IMR-90 (cell line): ENCODE measurements at regions not wholly inside any gene's neighbourhood (a gene's known extent, or its start where the extent isn't known, plus 50 kb on each side); places are given as distances from the start of the nearest gene placed in this dataset.

ENCODE experiments used
- ATAC-seq: fragments of 200-7000 bp; cut with Tn5 transposase; 2 replicates; pipeline ENCODE4 v1.9.1; 2020; ENCODE audit warnings: low read depth, mild to moderate bottlenecking, moderate library complexity
- BruUV-seq: library from RNA; stranded (reverse); fragments of 400-500 nt; replicated peaks from 2 replicates; lab custom pipeline; 2021; lab: Mats Ljungman, UMichigan
- CTCF ChIA-PET: fragments of 300-600 bp; formaldehyde crosslinking; extraction: SDS; loops from one replicate; lab custom pipeline; 2021; ENCODE audit warnings: antibody characterized with exemption; lab: Yijun Ruan, JAX
- POLR2A ChIA-PET: fragments of 300-600 bp; sonication (Branson Sonifier 250); formaldehyde crosslinking; loops from one replicate; lab custom pipeline; 2022; ENCODE audit warnings: antibody characterized with exemption; ENCODE audit not compliant: unreplicated experiment; lab: Charles Lee
- DNase-seq: peaks from one replicate; pipeline ENCODE4 v3.0.0; 2013
- H2AFZ ChIP-seq: replicated peaks from 2 replicates; pipeline ENCODE3; 2013; ENCODE audit warnings: low read length, mild to moderate bottlenecking; ENCODE audit not compliant: poor library complexity
- H2AK5ac ChIP-seq: 2 replicates; pipeline ENCODE4 v1.6.1; 2013; ENCODE audit warnings: low read depth, low read length, inconsistent platforms
- H2AK9ac ChIP-seq: replicated peaks from 2 replicates; pipeline ENCODE3; 2013; ENCODE audit warnings: mild to moderate bottlenecking, low read depth, low read length, moderate library complexity; ENCODE audit not compliant: poor library complexity
- H2BK120ac ChIP-seq: 2 replicates; pipeline ENCODE4 v1.6.1; 2013; ENCODE audit warnings: low read depth, low read length, inconsistent platforms
- H2BK15ac ChIP-seq: 3 replicates; pipeline ENCODE4 v1.6.1; 2013; ENCODE audit warnings: low read depth, low read length, inconsistent platforms
- H2BK20ac ChIP-seq: 2 replicates; pipeline ENCODE4 v1.6.1; 2013; ENCODE audit warnings: low read depth, mild to moderate bottlenecking, inconsistent platforms, low read length, moderate library complexity
- H2BK5ac ChIP-seq: 2 replicates; pipeline ENCODE4 v1.6.1; 2013; ENCODE audit warnings: mild to moderate bottlenecking, low read depth, low read length, inconsistent platforms; ENCODE audit not compliant: poor library complexity, severe bottlenecking
- H3K14ac ChIP-seq: replicated peaks from 2 replicates; pipeline ENCODE4 v1.6.1; 2013; ENCODE audit warnings: low read depth, low read length, inconsistent platforms
- H3K18ac ChIP-seq: 2 replicates; pipeline ENCODE4 v1.6.1; 2013; ENCODE audit warnings: low read depth, low read length, control low read depth
- H3K23ac ChIP-seq: 2 replicates; pipeline ENCODE4 v1.6.1; 2013; ENCODE audit warnings: low read depth, low read length, inconsistent platforms
- H3K27ac ChIP-seq: 2 replicates; pipeline ENCODE4 v1.5.1; 2013; ENCODE audit warnings: mild to moderate bottlenecking, control low read depth, low read length; ENCODE audit not compliant: insufficient read depth
- H3K27me3 ChIP-seq: 2 replicates; pipeline ENCODE4 v1.6.1; 2013; ENCODE audit warnings: low read length; ENCODE audit not compliant: control insufficient read depth, insufficient read depth
- H3K36me3 ChIP-seq: 2 replicates; pipeline ENCODE4 v1.6.1; 2013; ENCODE audit warnings: low read length, mixed read lengths; ENCODE audit not compliant: control insufficient read depth, insufficient read depth
- H3K4ac ChIP-seq: 2 replicates; pipeline ENCODE4 v1.6.1; 2013; ENCODE audit warnings: low read depth, low read length, inconsistent platforms
- H3K4me1 ChIP-seq: 2 replicates; pipeline ENCODE4 v1.6.1; 2013; ENCODE audit warnings: low read length, mixed read lengths; ENCODE audit not compliant: control insufficient read depth, insufficient read depth
- H3K4me2 ChIP-seq: 2 replicates; pipeline ENCODE4 v1.6.1; 2013; ENCODE audit warnings: low read depth, mild to moderate bottlenecking, control low read depth, low read length, moderate library complexity
- H3K4me3 ChIP-seq: 2 replicates; pipeline ENCODE4 v1.5.1; 2013; ENCODE audit warnings: low read depth, mild to moderate bottlenecking, control low read depth, low read length, moderate library complexity; ENCODE audit not compliant: insufficient read depth
- H3K56ac ChIP-seq: 2 replicates; pipeline ENCODE4 v1.6.1; 2013; ENCODE audit warnings: low read length, inconsistent platforms; ENCODE audit not compliant: insufficient read depth; ENCODE audit errors: extremely low read depth
- H3K79me1 ChIP-seq, 2 experiments: 2 replicates each; pipeline ENCODE4 v1.6.1; 2013; ENCODE audit warnings: low read length in 2 of 2, inconsistent platforms in 1 of 2, low read depth in 1 of 2
- H3K9ac ChIP-seq: 2 replicates; pipeline ENCODE4 v1.6.1; 2013; ENCODE audit warnings: low read depth, low read length, control low read depth
- H3K9me1 ChIP-seq: 2 replicates; pipeline ENCODE4 v1.6.1; 2013; ENCODE audit warnings: low read length, inconsistent platforms; ENCODE audit not compliant: insufficient read depth
- H3K9me3 ChIP-seq: 2 replicates; pipeline ENCODE4 v1.6.1; 2013; ENCODE audit warnings: low read length; ENCODE audit not compliant: control insufficient read depth, insufficient read depth
- H4K20me1 ChIP-seq: 2 replicates; pipeline ENCODE4 v1.6.1; 2013; ENCODE audit warnings: low read length, inconsistent platforms; ENCODE audit not compliant: insufficient read depth
- H4K5ac ChIP-seq: 2 replicates; pipeline ENCODE4 v1.6.1; 2013; ENCODE audit warnings: mild to moderate bottlenecking, low read depth, low read length, control low read depth
- H4K8ac ChIP-seq, 2 experiments: 2 replicates each; pipeline ENCODE4 v1.6.1; 2013; ENCODE audit warnings: low read depth in 2 of 2, low read length in 2 of 2, control low read depth in 1 of 2, inconsistent platforms in 1 of 2
- H4K91ac ChIP-seq: 2 replicates; pipeline ENCODE4 v1.6.1; 2013; ENCODE audit warnings: low read depth, low read length, inconsistent platforms; ENCODE audit not compliant: insufficient read depth
- BHLHE40 ChIP-seq: fragments of 150-350 bp; IDR thresholded peaks from 2 replicates; pipeline ENCODE4 v1.6.1; 2016; ENCODE audit warnings: mild to moderate bottlenecking, low read depth, low read length
- CEBPB ChIP-seq: IDR thresholded peaks from 2 replicates; pipeline ENCODE4 v1.6.1; 2012; ENCODE audit warnings: low read depth, low read length, improper control_type of control experiment
- CHD1 ChIP-seq: IDR thresholded peaks from 2 replicates; pipeline ENCODE4 v1.6.1; 2012; ENCODE audit warnings: low read depth, low read length, improper control_type of control experiment
- FOS ChIP-seq: fragments of 150-350 bp; IDR thresholded peaks from 2 replicates; pipeline ENCODE4 v1.6.1; 2016; ENCODE audit warnings: low read depth, low read length
- MAFK ChIP-seq: IDR thresholded peaks from 2 replicates; pipeline ENCODE4 v1.6.1; 2012; ENCODE audit warnings: low read depth, low read length, improper control_type of control experiment
- MAZ ChIP-seq: IDR thresholded peaks from 2 replicates; pipeline ENCODE4 v1.6.1; 2012; ENCODE audit warnings: low read depth, mild to moderate bottlenecking, low read length, improper control_type of control experiment, moderate library complexity, borderline replicate concordance
- MXI1 ChIP-seq: IDR thresholded peaks from 2 replicates; pipeline ENCODE4 v1.6.1; 2012; ENCODE audit warnings: low read depth, mild to moderate bottlenecking, low read length, moderate library complexity, borderline replicate concordance
- NFE2L2 ChIP-seq: fragments of 150-350 bp; IDR thresholded peaks from 2 replicates; pipeline ENCODE4 v1.6.1; 2016; ENCODE audit warnings: low read depth, mild to moderate bottlenecking, low read length
- POLR2A ChIP-seq: IDR thresholded peaks from 2 replicates; pipeline ENCODE4 v1.6.1; 2012; ENCODE audit warnings: mild to moderate bottlenecking, low read depth, low read length
- RAD21 ChIP-seq: IDR thresholded peaks from 2 replicates; pipeline ENCODE4 v1.6.1; 2012; ENCODE audit warnings: low read length, improper control_type of control experiment
- RCOR1 ChIP-seq: IDR thresholded peaks from 2 replicates; pipeline ENCODE4 v1.6.1; 2012; ENCODE audit warnings: mild to moderate bottlenecking, low read length, improper control_type of control experiment; ENCODE audit not compliant: insufficient replicate concordance
- RFX5 ChIP-seq: IDR thresholded peaks from 2 replicates; pipeline ENCODE4 v1.8.0; 2012; ENCODE audit warnings: low read depth, mild to moderate bottlenecking, low read length, moderate library complexity
- SMC3 ChIP-seq: fragments of 150-350 bp; IDR thresholded peaks from 2 replicates; pipeline ENCODE4 v1.6.1; 2016; ENCODE audit warnings: low read depth, mild to moderate bottlenecking, antibody characterized with exemption, low read length, moderate library complexity
- USF2 ChIP-seq: fragments of 150-350 bp; IDR thresholded peaks from 2 replicates; pipeline ENCODE4 v1.6.1; 2017; ENCODE audit warnings: mild to moderate bottlenecking, antibody characterized with exemption, low read length, low read depth
- WGBS, 2 experiments: methylation state at CpG; one replicate each; pipeline versions ENCODE4 v1.1.5 to v1.1.7; 2013; ENCODE audit warnings: missing lambda C conversion rate in 2 of 2; ENCODE audit not compliant: insufficient read length in 1 of 2; ENCODE audit errors: extremely low coverage in 2 of 2; 5-methylcytosine and 5-hydroxymethylcytosine counted together
- dilution Hi-C: fragments of 300-500 bp; cut with HindIII; formaldehyde crosslinking; loops from one replicate; pipeline ENCODE4 v1.14.3; 2018; ENCODE audit warnings: low sequenced_read_pairs; ENCODE audit not compliant: unreplicated experiment
- in situ Hi-C: fragments of 300-500 bp; cut with MboI; formaldehyde crosslinking; loops from 3 replicates; pipeline ENCODE4 v1.14.3; 2019; ENCODE audit warnings: low sequenced_read_pairs, inconsistent platforms, mixed read lengths
- intact Hi-C: fragments of 100-400 bp; cut with micrococcal nuclease; formaldehyde crosslinking; loops from 2 replicates; pipeline ENCODE4 v1.10.0; 2022
- TF ChIP-seq, protein P1 (sequence below): fragments of 150-350 bp; IDR thresholded peaks from 2 replicates; pipeline ENCODE4 v1.6.1; 2016; ENCODE audit warnings: low read depth, mild to moderate bottlenecking, low read length, moderate library complexity, borderline replicate concordance

- 0 out of 2 replicates have a peak, but pooled peaks cover 2% of the 10 kb centered on the region for H3K27me3 ChIP-seq
- H4K5ac ChIP-seq, result no peak overlapping the region
- H2BK20ac ChIP-seq, result no peak overlapping the region
- H2AK9ac ChIP-seq, result no peak overlapping the region
- H3K23ac ChIP-seq, result no peak overlapping the region
- H3K4me1 ChIP-seq, result peaks cover 2% of the 10 kb centered on the region; the same call in 1 of the 2 replicates
- H4K91ac ChIP-seq, result no peak overlapping the region
- no peak for DNase-seq
- POLR2A ChIA-PET, result no interaction called here
- H3K9ac ChIP-seq, result no peak overlapping the region
- H3K79me1 ChIP-seq, result no peaks in the 10 kb centered on the region
- no peak overlapping the region for H3K14ac ChIP-seq
- no peak overlapping the region for H3K56ac ChIP-seq
- CTCF ChIA-PET, result no interaction called here
- H2BK5ac ChIP-seq, result no peak overlapping the region
- no peak overlapping the region for H2AFZ ChIP-seq
- dilution Hi-C loops (no loop called here), intact Hi-C loops (no loop called here), in situ Hi-C loops (no loop called here)
- no peak overlapping the region for H3K4me2 ChIP-seq
- H2AK5ac ChIP-seq, result no peak overlapping the region
- no TSS peak for BruUV-seq
- no peak overlapping the region for H3K4me3 ChIP-seq
- no peak for TF ChIP-seq BHLHE40
- no peak for TF ChIP-seq MAFK
- TF ChIP-seq RFX5, result no peak
- TF ChIP-seq MXI1, result no peak
- TF ChIP-seq USF2, result no peak
- TF ChIP-seq, protein P1, sequence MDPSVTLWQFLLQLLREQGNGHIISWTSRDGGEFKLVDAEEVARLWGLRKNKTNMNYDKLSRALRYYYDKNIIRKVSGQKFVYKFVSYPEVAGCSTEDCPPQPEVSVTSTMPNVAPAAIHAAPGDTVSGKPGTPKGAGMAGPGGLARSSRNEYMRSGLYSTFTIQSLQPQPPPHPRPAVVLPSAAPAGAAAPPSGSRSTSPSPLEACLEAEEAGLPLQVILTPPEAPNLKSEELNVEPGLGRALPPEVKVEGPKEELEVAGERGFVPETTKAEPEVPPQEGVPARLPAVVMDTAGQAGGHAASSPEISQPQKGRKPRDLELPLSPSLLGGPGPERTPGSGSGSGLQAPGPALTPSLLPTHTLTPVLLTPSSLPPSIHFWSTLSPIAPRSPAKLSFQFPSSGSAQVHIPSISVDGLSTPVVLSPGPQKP, result no peak
- TF ChIP-seq RCOR1, result no peak
- TF ChIP-seq CEBPB, result no peak
- no peak for TF ChIP-seq POLR2A
- no peak for TF ChIP-seq MAZ
- TF ChIP-seq CHD1, result no peak
- no peak for TF ChIP-seq SMC3
- TF ChIP-seq RAD21, result no peak
- TF ChIP-seq NFE2L2, result no peak
- no peak for TF ChIP-seq FOS
- no CpG with 5 or more reads among the region's 7 CpGs for WGBS, 2 experiments
- H3K4ac ChIP-seq, result no peak overlapping the region
- no peaks in the 10 kb centered on the region for H3K36me3 ChIP-seq
- H3K27ac ChIP-seq, result no peak overlapping the region
- ATAC-seq, result no peak
- H4K20me1 ChIP-seq, result no peaks in the 10 kb centered on the region
- no peak overlapping the region for H2BK120ac ChIP-seq
- H4K8ac ChIP-seq, result no peak overlapping the region
- H3K9me1 ChIP-seq, result no peaks in the 10 kb centered on the region
- H3K9me3 ChIP-seq, result no peaks in the 10 kb centered on the region
- H3K18ac ChIP-seq, result no peak overlapping the region
- no peak overlapping the region for H2BK15ac ChIP-seq
Measured at GRCh38 chr3:59611649-59612443, 562.0 kb upstream of the CFAP20DC start.
